GM18511 (cell line): ENCODE measurements at regions not wholly inside any gene's neighbourhood (a gene's known extent, or its start where the extent isn't known, plus 50 kb on each side); places are given as distances from the start of the nearest gene placed in this dataset.

Experiments
- ATAC-seq: cut with Tn5 transposase; IDR thresholded peaks from one replicate; pipeline ENCODE4 v1.9.1; 2021; ENCODE audit warnings: mild to moderate bottlenecking, moderate library complexity; ENCODE audit not compliant: unreplicated experiment

DNA sequence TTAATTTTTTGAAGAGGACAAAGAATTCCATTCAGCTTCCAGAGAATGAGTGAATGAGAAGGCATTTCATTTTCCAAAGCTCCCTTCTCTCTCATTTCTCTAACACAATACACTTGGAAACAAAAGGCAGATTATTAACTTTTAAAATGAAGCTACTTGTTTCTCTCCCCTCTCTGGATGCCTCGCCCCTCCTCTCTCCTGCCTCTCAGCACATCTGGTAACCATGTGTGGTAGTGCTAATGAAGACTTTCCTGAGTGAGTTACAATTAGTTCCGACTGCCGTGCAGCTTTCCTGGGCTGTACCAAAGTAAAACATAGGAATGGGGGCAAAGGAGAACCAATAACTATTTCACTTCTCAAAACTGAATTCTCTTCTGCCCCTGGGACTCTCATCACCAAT lies 84.7 kb upstream of the SOX5 start:
- ATAC-seq, result no peak

DNA sequence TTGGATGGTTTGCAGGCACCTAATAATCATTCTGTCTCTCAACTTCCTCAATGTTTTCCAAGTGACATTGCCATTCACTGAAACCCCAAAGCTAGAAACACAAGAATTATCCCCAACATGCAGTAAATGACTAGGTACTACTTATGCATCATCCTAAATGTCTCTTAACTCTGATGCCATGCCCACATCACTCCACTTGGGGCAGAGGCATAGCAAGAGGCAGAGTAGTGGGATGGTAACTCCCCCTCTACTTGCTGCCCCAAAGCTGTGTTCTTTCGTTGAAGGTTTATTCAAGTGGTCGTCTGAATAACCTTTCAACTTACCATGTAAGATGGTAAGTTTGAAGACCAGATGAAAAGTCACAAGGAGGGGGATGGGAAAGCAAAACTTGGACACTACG lies 77.9 kb upstream of the SOX5 start:
- no peak for ATAC-seq

DNA sequence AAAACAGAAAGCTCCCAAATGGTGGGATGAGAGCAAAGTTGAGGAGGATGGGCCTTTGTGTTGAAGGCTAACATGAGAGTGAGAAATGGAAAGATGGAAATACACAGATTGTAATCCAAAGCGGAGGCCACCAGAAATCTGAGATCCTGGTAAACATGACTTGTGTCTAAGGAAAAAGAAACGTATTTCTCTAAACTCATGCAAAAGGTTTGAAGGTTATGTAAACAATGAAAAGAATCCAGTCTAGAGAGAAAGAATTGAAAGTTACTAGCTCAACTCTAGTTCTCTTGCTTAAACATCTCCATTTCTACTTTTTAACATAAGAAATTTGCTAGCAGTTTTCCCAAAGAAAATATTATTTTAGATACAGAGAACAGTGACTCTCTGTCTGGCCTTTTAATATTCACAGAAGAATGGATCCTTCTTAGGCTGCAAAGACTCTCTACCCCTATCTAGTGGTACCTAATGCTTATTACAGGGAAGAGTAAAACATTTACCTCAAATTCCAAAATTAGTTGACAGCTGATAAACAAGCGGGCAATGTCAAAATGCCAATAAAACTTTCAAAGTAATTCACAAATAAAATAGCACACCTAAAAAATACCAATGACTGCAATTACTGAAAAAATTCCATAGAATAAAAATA lies 75.8 kb upstream of the SOX5 start:
- ATAC-seq, result no peak

DNA sequence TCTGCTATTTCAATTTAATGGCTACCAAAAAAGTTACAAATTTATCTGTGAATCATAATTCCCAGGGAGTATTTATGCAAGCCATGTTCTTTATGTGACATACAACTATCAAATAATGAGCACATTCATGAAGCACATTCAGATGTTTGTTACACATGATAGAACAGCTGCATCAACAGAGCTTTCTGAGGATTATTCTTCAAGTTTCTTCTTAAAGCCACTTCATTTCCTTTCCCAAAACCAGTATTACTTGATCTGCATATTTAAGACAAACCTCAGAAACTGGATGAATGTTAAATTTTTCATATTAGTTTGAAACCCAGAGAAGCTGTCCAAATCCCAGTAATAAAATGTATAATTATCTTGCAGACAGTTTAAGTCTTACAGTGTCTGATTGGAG lies 73.6 kb upstream of the SOX5 start:
- no peak for ATAC-seq

DNA sequence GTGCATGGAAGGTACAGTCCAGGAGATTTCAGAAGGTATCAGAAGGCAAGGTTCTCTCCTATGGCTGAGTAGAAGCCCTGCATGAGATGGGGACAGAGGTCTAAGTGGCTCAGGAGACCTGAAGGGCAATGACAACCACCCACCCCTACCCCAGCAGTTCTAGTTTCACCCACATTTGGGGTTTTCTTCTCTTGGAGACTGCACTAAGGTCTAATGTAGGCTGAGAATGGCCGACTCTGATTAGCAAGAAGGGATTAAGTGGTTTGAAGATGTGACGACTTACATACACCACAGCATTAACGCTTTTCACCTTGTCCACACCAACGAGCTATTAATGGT lies 71.7 kb upstream of the SOX5 start:
- no peak for ATAC-seq

DNA sequence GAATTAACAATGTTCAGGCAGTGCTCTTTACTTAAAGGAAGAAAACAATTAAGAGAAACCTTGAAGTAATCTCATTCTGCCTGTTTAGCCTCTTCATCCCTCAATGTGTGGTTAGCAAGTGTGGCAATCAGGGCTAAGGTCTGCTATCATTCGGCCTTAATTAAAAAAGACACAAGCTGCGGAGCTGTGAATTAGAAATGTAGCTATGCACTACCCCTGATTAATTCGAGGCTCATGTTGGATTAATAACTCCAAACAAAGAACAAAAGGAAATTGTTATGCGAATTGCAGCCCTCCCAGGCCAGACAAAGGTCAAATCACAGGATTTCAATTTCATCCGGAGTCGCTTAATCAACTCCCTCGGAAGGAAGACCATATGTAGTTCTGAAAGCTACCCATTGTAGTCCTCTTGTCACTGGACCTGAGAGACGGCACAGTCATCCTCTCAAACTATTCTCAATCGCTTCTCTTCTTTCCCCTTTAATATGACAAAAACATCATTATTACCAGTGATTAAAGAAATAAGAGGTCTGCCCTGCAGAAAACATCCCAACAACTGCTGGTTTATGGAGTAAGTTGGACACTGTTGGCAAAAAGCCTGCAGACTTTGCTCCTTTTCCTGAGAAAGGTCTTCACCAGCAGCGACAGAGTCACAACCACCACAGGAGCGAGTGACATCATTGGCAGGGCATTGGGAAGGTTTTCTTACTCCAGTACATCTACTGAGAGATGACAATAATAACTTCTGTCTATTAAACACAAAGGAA lies 71.1 kb upstream of the SOX5 start:
- ATAC-seq, result no peak

DNA sequence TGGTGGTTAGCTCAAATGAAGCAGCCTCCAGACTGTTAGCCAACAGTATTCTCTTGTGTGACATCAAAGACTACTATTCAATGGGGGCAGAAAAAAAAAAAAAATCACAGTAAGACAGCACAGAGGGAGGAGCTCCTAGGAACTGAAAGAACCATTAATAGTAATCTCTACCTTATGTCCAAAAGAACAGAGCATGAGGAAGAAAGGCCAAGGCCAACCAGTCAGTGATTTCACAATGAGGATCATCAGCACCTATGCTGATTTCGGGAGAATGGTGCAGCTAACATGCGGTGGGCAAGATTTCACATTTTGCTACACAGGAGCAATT lies 66.3 kb upstream of the SOX5 start:
- no peak for ATAC-seq

DNA sequence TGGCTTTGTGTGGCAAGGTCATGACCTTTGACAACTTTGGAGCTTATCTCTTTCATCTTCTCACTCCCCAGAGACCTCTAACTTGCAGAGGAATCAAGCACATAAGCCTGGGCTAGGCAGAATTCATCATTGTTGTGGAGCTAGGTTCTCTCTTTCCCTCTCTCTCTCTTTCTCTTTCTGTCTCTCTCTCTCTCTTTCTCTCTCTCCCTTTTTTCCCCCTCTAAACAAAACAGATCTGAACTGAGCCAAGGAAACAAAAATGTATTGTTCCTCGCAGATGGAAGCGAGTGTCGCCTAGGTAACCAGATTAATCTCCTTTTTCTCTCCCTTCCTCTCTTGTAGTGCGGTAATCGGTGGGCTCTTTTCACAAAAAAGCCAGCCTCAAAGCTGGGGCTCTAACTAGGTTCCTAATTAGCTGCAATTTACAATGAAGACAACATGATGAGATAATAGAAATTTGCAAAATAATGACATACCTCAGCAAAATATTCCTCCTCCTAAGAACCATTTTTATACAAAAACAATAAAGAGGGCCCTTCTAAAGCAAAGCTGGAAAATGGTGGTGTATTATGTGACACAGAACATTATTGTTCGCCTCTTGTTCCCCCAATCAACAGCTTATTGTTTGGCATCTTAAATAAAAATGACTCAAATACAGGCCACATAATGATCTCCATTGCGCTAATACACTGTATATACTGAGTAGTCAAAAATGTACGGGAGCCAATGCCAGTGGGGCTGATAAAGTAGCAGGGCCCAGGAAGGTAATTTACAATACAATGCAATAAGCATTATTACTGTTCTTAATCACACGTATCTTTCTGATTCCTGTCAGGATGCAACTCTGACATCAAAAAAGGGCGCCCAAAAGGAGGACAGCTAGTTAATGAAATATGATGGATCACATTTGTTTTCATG lies 65.7 kb upstream of the SOX5 start:
- ATAC-seq, result no peak

DNA sequence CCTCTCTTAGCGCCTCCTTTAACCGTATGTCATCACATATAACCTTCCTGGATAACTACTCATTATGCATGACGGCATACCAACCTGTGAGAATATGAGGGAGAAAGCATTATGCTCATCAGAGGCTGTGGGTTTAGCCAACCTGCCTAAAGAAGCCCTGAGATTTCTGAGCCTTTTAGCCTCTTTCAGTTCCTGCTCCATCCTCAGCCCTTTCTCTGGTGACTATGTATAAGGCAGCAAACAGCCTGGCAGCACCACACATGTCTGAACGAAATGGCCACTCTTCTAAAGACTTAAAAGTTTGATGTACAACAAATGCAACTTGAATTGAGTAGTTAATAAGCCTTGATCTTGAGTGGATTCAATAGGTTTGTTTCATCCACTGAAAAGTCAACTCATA lies 64.8 kb upstream of the SOX5 start:
- ATAC-seq, result no peak

DNA sequence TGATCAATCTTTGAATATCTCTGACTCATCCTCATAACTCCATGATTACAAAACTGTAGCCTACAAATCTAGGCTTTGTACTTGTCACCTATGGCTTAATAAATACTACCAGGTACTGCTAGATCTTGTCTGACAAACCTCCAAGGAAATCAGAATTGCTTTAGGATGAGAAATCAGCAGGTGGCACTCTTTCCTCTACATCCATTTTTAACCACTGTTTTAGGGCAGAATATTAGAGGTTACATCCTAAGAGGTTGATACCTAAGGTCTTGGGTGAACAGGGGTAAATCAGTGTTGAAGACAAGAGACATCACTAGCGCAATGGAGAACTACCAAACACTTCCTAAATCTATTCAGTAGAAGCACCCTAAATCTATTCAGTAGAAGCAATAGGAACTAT lies 63.1 kb upstream of the SOX5 start:
- no peak for ATAC-seq

DNA sequence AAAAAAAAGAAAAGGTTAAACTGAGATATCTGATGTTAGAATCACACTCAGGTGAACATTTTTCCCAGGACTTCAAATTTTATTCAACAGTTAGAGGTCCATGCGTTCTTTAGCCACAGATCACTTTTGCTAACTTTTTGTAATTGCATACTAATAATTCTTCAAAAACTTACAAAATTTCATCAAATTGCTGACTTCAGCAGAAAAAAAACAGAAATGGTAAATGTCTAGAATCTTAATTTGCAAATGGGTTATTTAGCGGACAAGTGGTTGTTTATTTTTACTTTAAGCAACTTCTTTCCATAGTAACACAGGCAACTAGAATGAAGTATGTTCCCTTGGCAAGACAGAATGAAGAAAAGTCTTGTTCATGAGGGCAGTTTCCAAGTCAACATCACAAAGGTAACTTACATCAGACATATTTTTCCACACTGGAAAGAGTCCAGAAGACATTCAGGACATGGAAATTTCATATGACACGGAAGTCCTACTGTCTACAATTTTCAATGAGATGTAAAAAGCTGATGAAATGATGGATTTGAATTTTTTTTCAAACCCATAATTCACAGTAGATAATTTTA lies 62.5 kb upstream of the SOX5 start:
- no peak for ATAC-seq

DNA sequence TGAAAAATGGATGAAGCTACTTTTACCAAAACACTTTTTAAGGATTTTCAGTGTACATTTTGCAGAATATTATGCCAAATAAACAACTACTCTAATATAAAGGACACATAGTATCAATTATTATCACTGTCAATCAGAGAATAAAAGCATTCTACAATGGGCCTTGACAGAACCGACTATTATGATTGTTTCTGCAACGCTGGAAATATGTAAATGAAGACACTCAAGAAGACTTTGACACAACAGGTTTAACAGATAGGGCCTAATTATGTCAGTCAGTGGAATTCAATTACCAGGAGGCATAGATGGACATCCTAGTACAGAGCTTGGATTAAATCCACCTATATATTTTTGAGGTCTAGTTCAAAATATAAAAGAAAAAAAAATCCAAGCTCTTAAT lies 58.7 kb upstream of the SOX5 start:
- ATAC-seq, result no peak
